ENCODE measurements at regions not wholly inside any gene's neighbourhood (a gene's known extent, or its start where the extent isn't known, plus 50 kb on each side); places are given as distances from the start of the nearest gene placed in this dataset.
A peak's percentile ranks its signal among the peaks of the same experiment; 100 is the strongest.

- Histone ChIP-seq H2AFZ (ENCODE audit: low read length) (no peak overlapping the region), H3K9me3 (ENCODE audit: control insufficient read depth, insufficient read depth, low read depth, low read length) (no peaks in the 10 kb centered on the region), H3K4me2 (ENCODE audit: extremely low read depth, insufficient read depth, low read length) (no peak overlapping the region), H3K4me1 (ENCODE audit: control insufficient read depth, extremely low read depth, insufficient read depth, low read length) (no peaks in the 10 kb centered on the region), H3K27me3 (ENCODE audit: control insufficient read depth, insufficient read depth, low read length) (no peaks in the 10 kb centered on the region), H3K4me3 (replicated peaks in 1 of 4; ENCODE audit: control extremely low read depth in 1 of 4, insufficient read depth in 1 of 4, low read depth in 3 of 4, low read length in 4 of 4) (no peak overlapping the region), H3K27ac (ENCODE audit: insufficient read depth, low read length) (no peak overlapping the region), H3K9ac (ENCODE audit: insufficient read depth, low read length) (no peak overlapping the region), H3K36me3 (ENCODE audit: control insufficient read depth, insufficient read depth, low read length) (no peaks in the 10 kb centered on the region), H3K79me2 (ENCODE audit: control insufficient read depth, insufficient read depth, low read length) (no peaks in the 10 kb centered on the region), H4K20me1 (ENCODE audit: control insufficient read depth, extremely low read depth, insufficient read depth, low read length) (no peaks in the 10 kb centered on the region)
- TF ChIP-seq EZH2 (IDR thresholded peaks at IDR 0.05; ENCODE audit: low read length, missing control alignments) = no peak
- peak in 1 of 2 donors; percentile 16 for DNase-seq (ENCODE audit: low read depth in 2 of 2)
These were observed 338.6 kb upstream of the NFE2L3 start for GRCh38 chr7:25813381-25813780.

GRCh38 chr7:25815711-25816110 lies 336.3 kb upstream of the NFE2L3 start:
- TF ChIP-seq EZH2 (IDR thresholded peaks at IDR 0.05; ENCODE audit: low read length, missing control alignments) = no peak
- TF ChIP-seq CTCF (conservative IDR thresholded peaks at IDR 0.05 in 1 of 2, IDR thresholded peaks at IDR 0.05 in 1 of 2; ENCODE audit: low read depth in 1 of 2, low read length in 2 of 2) = no peak
- Histone ChIP-seq H3K27me3 (ENCODE audit: control insufficient read depth, insufficient read depth, low read length) (no peaks in the 10 kb centered on the region), H3K4me2 (ENCODE audit: extremely low read depth, insufficient read depth, low read length) (no peak overlapping the region), H3K27ac (ENCODE audit: insufficient read depth, low read length) (no peak overlapping the region), H3K4me3 (replicated peaks in 1 of 4; ENCODE audit: control extremely low read depth in 1 of 4, insufficient read depth in 1 of 4, low read depth in 3 of 4, low read length in 4 of 4) (no peak overlapping the region), H3K79me2 (ENCODE audit: control insufficient read depth, insufficient read depth, low read length) (no peaks in the 10 kb centered on the region), H3K9ac (ENCODE audit: insufficient read depth, low read length) (no peak overlapping the region), H4K20me1 (ENCODE audit: control insufficient read depth, extremely low read depth, insufficient read depth, low read length) (no peaks in the 10 kb centered on the region), H2AFZ (ENCODE audit: low read length) (no peak overlapping the region), H3K4me1 (ENCODE audit: control insufficient read depth, extremely low read depth, insufficient read depth, low read length) (no peaks in the 10 kb centered on the region), H3K36me3 (ENCODE audit: control insufficient read depth, insufficient read depth, low read length) (no peaks in the 10 kb centered on the region), H3K9me3 (ENCODE audit: control insufficient read depth, insufficient read depth, low read depth, low read length) (no peaks in the 10 kb centered on the region)
- DNase-seq (ENCODE audit: low read depth in 2 of 2) = no peak

DNA sequence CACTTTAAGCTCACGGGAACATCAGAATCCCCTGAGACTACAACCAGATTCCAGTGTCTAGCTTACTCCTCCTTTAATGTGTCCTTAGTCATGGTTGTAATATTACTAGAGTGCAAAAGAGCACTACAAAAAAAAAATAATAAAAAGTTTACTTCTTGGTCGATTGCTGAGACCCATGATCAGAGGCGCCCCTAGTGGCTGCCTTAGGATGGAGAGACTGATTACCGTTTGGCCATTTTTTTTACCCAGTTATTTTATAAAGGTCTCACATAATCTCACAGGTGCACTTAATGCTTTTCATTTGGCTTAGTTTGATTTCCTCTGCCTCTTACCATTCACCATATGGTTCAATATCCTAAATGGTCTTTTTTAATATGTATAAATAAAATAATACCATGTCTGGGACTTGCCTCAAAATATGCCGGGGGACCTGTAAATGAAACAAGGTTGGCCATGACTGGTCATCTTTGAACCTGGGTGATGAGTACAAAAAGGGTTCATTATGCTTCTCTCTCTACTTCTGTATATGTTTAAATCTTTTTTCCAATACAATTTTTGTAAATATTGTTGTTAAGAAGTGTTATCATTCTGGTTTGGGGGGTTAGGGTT lies 331.5 kb upstream of the NFE2L3 start:
- peak; percentile 37 to 58 for TF ChIP-seq CTCF (conservative IDR thresholded peaks at IDR 0.05 in 1 of 2, IDR thresholded peaks at IDR 0.05 in 1 of 2; ENCODE audit: low read depth in 1 of 2, low read length in 2 of 2)
- TF ChIP-seq EZH2 (IDR thresholded peaks at IDR 0.05; ENCODE audit: low read length, missing control alignments) = no peak
- DNase-seq (ENCODE audit: low read depth in 2 of 2) = no peak
- H3K9ac ChIP-seq (ENCODE audit: insufficient read depth, low read length) = no peak overlapping the region

More for the DNA sequence above, 331.5 kb upstream of the NFE2L3 start:
- Histone ChIP-seq H3K9me3 (ENCODE audit: control insufficient read depth, insufficient read depth, low read depth, low read length) (no peaks in the 10 kb centered on the region), H3K4me3 (replicated peaks in 1 of 4; ENCODE audit: control extremely low read depth in 1 of 4, insufficient read depth in 1 of 4, low read depth in 3 of 4, low read length in 4 of 4) (no peak overlapping the region), H3K36me3 (ENCODE audit: control insufficient read depth, insufficient read depth, low read length) (no peaks in the 10 kb centered on the region), H3K27ac (ENCODE audit: insufficient read depth, low read length) (no peak overlapping the region), H3K4me1 (ENCODE audit: control insufficient read depth, extremely low read depth, insufficient read depth, low read length) (no peaks in the 10 kb centered on the region), H3K27me3 (ENCODE audit: control insufficient read depth, insufficient read depth, low read length) (no peaks in the 10 kb centered on the region), H3K4me2 (ENCODE audit: extremely low read depth, insufficient read depth, low read length) (no peak overlapping the region), H4K20me1 (ENCODE audit: control insufficient read depth, extremely low read depth, insufficient read depth, low read length) (no peaks in the 10 kb centered on the region), H3K79me2 (ENCODE audit: control insufficient read depth, insufficient read depth, low read length) (no peaks in the 10 kb centered on the region), H2AFZ (ENCODE audit: low read length) (no peak overlapping the region)
